ENCODE measurements at regions not wholly inside any gene's neighbourhood (a gene's known extent, or its start where the extent isn't known, plus 50 kb on each side); places are given as distances from the start of the nearest gene placed in this dataset.

DNA sequence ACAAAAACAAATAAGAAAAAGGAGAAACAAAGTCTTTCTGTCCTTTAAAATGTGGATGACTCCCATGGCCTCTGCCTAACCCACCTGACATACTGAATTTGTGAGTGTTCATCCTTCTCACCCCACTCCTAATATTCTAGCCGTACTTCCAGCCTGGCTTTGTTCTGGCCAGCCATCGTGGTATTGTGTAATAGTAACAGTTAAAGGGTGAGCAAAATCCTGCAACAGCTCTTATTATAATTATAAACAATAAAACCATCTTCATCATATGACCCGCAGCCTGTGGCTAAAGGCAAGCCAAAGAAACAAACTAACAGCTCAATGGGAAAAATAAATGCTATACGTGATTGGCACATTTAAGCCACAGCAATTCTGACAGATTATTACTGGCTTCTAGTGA, 721.6 kb upstream of the TENM4 start:
- WGBS, 2 experiments (ENCODE audit: insufficient coverage in 1 of 2, insufficient read length in 1 of 2) = 90 to 93% methylated on average over 2 to 3 of the region's 4 CpGs
- Mint-ChIP-seq H3K27me3 (ENCODE audit: insufficient read depth) (peaks cover 22% of the 10 kb centered on the region), H3K4me1 (peaks cover 5% of the 10 kb centered on the region), H3K9me3 (no peaks in the 10 kb centered on the region), H3K36me3 (ENCODE audit: low read depth) (no peaks in the 10 kb centered on the region), H3K27ac (no peak overlapping the region), H3K4me3 (no peak overlapping the region)
- no peaks in the 10 kb centered on the region for H3K4me1 ChIP-seq (ENCODE audit: control insufficient read depth, insufficient read depth, low read length)
- H3K9me3 ChIP-seq (ENCODE audit: control insufficient read depth, low read length) = no peaks in the 10 kb centered on the region
- no peak overlapping the region for H3K9ac ChIP-seq (ENCODE audit: extremely low read depth, low read length, poor library complexity, severe bottlenecking)
- H3K36me3 ChIP-seq (ENCODE audit: control insufficient read depth, insufficient read depth, low read length) = no peaks in the 10 kb centered on the region
- peaks cover 12% of the 10 kb centered on the region for H3K27me3 ChIP-seq (ENCODE audit: control insufficient read depth, insufficient read depth, low read length, poor library complexity, severe bottlenecking)
- H3K4me3 ChIP-seq (ENCODE audit: low read length) = no peak overlapping the region
- TF ChIP-seq, protein P1, sequence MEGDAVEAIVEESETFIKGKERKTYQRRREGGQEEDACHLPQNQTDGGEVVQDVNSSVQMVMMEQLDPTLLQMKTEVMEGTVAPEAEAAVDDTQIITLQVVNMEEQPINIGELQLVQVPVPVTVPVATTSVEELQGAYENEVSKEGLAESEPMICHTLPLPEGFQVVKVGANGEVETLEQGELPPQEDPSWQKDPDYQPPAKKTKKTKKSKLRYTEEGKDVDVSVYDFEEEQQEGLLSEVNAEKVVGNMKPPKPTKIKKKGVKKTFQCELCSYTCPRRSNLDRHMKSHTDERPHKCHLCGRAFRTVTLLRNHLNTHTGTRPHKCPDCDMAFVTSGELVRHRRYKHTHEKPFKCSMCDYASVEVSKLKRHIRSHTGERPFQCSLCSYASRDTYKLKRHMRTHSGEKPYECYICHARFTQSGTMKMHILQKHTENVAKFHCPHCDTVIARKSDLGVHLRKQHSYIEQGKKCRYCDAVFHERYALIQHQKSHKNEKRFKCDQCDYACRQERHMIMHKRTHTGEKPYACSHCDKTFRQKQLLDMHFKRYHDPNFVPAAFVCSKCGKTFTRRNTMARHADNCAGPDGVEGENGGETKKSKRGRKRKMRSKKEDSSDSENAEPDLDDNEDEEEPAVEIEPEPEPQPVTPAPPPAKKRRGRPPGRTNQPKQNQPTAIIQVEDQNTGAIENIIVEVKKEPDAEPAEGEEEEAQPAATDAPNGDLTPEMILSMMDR (conservative IDR thresholded peaks at IDR 0.05) = no peak
- no peak overlapping the region for H3K27ac ChIP-seq (ENCODE audit: low read depth, low read length)
- DNase-seq = no peak

DNA sequence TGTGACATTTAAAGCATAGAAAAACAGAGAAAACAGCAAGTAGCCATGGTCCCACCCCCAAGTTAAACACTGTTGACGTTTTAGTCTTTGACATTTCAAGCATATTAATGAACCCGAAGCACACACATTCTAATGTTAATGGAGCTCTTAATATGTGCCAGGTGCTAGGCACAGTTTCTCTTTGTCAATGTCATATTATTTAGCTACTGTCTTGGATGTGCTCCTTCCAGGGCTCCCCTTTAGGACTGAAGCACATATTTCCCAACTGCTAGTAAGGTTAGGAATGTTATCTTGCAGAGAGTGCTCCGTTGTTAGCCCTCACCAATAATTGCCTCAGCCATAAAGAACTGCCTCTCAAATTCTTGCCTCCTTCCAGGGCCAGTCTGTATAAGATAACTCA, 716.6 kb upstream of the TENM4 start:
- H3K4me3 ChIP-seq (ENCODE audit: low read length) = no peak overlapping the region
- Mint-ChIP-seq H3K27ac (no peak overlapping the region), H3K36me3 (ENCODE audit: low read depth) (no peaks in the 10 kb centered on the region), H3K9me3 (no peaks in the 10 kb centered on the region), H3K4me3 (no peak overlapping the region), H3K4me1 (peaks cover 20% of the 10 kb centered on the region), H3K27me3 (ENCODE audit: insufficient read depth) (peaks cover 29% of the 10 kb centered on the region)
- TF ChIP-seq, protein P1 (conservative IDR thresholded peaks at IDR 0.05) = no peak
- no peak for DNase-seq
- H3K4me1 ChIP-seq (ENCODE audit: control insufficient read depth, insufficient read depth, low read length) = no peaks in the 10 kb centered on the region
- H3K9ac ChIP-seq (ENCODE audit: extremely low read depth, low read length, poor library complexity, severe bottlenecking) = no peak overlapping the region
- H3K27ac ChIP-seq (ENCODE audit: low read depth, low read length) = no peak overlapping the region
- H3K27me3 ChIP-seq (ENCODE audit: control insufficient read depth, insufficient read depth, low read length, poor library complexity, severe bottlenecking) = peaks cover 29% of the 10 kb centered on the region
- WGBS, 2 experiments (ENCODE audit: insufficient coverage in 1 of 2, insufficient read length in 1 of 2) = 44% methylated on average over 3 of the region's 3 CpGs; no CpG with 5 or more reads in 1 of the 2 experiments
- H3K36me3 ChIP-seq (ENCODE audit: control insufficient read depth, insufficient read depth, low read length) = no peaks in the 10 kb centered on the region
- H3K9me3 ChIP-seq (ENCODE audit: control insufficient read depth, low read length) = no peaks in the 10 kb centered on the region

DNA sequence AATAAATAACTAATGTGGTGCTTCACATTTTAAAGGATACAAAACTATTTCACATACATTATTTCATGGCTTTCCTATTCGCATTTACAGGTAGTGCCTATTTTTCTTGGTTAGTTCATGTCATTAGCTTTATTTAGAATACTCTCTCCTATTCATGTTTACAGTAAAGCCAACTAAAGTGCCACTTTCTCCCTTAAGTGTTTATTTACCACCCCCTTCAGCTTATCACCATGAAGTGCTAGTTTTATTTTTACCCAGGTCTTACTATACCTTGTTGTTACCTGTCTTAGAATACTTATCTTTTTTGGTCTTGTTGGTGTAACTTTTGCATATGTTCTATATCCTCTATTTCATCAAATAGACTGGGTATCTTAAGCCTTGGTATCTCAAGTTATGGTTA, 715.2 kb upstream of the TENM4 start:
- DNase-seq = no peak
- Mint-ChIP-seq H3K27ac (no peak overlapping the region), H3K36me3 (ENCODE audit: low read depth) (no peaks in the 10 kb centered on the region), H3K9me3 (no peaks in the 10 kb centered on the region), H3K27me3 (ENCODE audit: insufficient read depth) (peaks cover 40% of the 10 kb centered on the region), H3K4me3 (no peak overlapping the region), H3K4me1 (peaks cover 20% of the 10 kb centered on the region)
- Histone ChIP-seq H3K36me3 (ENCODE audit: control insufficient read depth, insufficient read depth, low read length) (no peaks in the 10 kb centered on the region), H3K27me3 (ENCODE audit: control insufficient read depth, insufficient read depth, low read length, poor library complexity, severe bottlenecking) (peaks cover 42% of the 10 kb centered on the region), H3K9ac (ENCODE audit: extremely low read depth, low read length, poor library complexity, severe bottlenecking) (no peak overlapping the region), H3K9me3 (ENCODE audit: control insufficient read depth, low read length) (no peaks in the 10 kb centered on the region), H3K27ac (ENCODE audit: low read depth, low read length) (no peak overlapping the region), H3K4me1 (ENCODE audit: control insufficient read depth, insufficient read depth, low read length) (no peaks in the 10 kb centered on the region), H3K4me3 (ENCODE audit: low read length) (no peak overlapping the region)
- WGBS, 2 experiments (ENCODE audit: insufficient coverage in 1 of 2, insufficient read length in 1 of 2) = 78 to 100% methylated on average over 1 of the region's 1 CpG
- TF ChIP-seq, protein P1 (conservative IDR thresholded peaks at IDR 0.05) = no peak

Measured in endodermal cell (in vitro differentiated cells).